Peyer's patch (tissue), 4 donors: ENCODE measurements at regions not wholly inside any gene's neighbourhood (a gene's known extent, or its start where the extent isn't known, plus 50 kb on each side); places are given as distances from the start of the nearest gene placed in this dataset.
A peak's percentile ranks its signal among the peaks of the same experiment; 100 is the strongest.

Experiments used
- DNase-seq, 3 donors: peaks; one replicate each; pipeline ENCODE4 v3.0.0-alpha.2; 2017 to 2019
- H3K27ac ChIP-seq, 4 donors: fragments of 200-600 bp; sonication (generic); one replicate each; pipeline ENCODE4 v1.5.1; 2016 to 2019
- H3K27me3 ChIP-seq, 2 donors: fragments of 200-600 bp; sonication (generic); one replicate each; pipeline ENCODE4 v1.5.1; 2019
- H3K36me3 ChIP-seq, 3 donors: fragments of 200-600 bp; sonication (generic); one replicate each; pipeline ENCODE4 v1.5.1; 2016 to 2019
- H3K4me1 ChIP-seq, 4 donors: fragments of 200-600 bp; sonication (generic); one replicate each; pipeline ENCODE4 v1.5.1; 2016 to 2019
- H3K4me3 ChIP-seq, 4 donors: fragments of 200-600 bp; sonication (generic); 1 replicate in 3 of 4; 2 replicates in 1 of 4; pipeline ENCODE4 v1.5.1; 2016 to 2019; ENCODE audit warnings: mild to moderate bottlenecking in 1 of 4
- H3K9me3 ChIP-seq, 4 donors: fragments of 200-600 bp; sonication (generic); one replicate each; pipeline ENCODE4 v1.5.1; 2016 to 2019; ENCODE audit warnings: mild to moderate bottlenecking in 1 of 4
- POLR2A ChIP-seq, 2 donors: fragments of 450-650 bp; IDR thresholded peaks; one replicate each; pipeline ENCODE4 v1.5.1; 2017; ENCODE audit warnings: antibody characterized with exemption in 2 of 2, mild to moderate bottlenecking in 2 of 2, moderate library complexity in 2 of 2
- TF ChIP-seq, protein P1 (sequence below), 6 experiments: fragments of 450-650 bp in 4 of 6; fragments of 200-600 bp in 2 of 6; sonication (generic) in 1 of 6; IDR thresholded peaks; one replicate each; pipeline ENCODE4 v1.5.1; 2017 to 2019; ENCODE audit warnings: antibody characterized with exemption in 6 of 6, mild to moderate bottlenecking in 3 of 6, moderate library complexity in 1 of 6

DNA sequence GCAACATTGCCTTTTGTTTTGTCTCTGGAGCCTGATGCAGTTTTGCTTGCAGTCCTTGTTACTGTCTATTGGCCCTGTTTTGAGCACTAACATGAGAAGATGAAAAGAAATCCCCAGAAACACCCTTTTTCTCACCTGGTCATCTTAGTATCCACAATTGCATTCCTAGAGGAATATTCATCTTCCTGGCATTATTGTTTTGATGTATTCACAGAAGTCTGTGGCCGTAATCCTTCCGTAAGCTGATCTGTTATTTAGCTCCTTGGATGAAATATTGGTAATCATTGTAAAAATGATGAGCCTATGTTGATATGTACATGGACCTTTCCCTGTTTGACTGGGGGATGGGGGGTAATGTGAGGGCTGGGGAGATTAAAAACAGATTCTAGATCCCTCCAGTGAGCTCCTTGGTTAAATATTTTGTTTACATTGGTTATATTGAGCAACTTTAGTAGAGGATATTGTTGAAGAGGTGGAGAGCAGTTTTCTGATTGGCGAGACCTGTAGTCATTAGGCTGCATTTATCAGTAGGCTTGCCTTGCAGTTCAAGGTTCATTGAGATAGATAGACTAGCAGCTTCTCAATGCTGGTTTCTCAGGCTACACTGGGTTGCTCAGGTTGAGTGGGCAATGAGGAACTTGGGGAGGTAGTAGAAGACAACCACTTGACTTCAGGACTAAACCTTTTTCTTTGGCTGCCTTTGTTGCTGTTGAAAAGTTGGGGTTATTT lies 117.5 kb downstream of the MACIR start:
- Histone ChIP-seq H3K4me3 (no peak overlapping the region), H3K27me3 (no peaks in the 10 kb centered on the region), H3K27ac (no peak overlapping the region), H3K4me1 (peaks cover 0 to 13% (median 0%) of the 10 kb centered on the region in 4 donors), H3K9me3 (no peaks in the 10 kb centered on the region), H3K36me3 (no peaks in the 10 kb centered on the region)
- no peak for DNase-seq
- no peak for TF ChIP-seq POLR2A (IDR thresholded peaks at IDR 0.05)
- TF ChIP-seq, protein P1, sequence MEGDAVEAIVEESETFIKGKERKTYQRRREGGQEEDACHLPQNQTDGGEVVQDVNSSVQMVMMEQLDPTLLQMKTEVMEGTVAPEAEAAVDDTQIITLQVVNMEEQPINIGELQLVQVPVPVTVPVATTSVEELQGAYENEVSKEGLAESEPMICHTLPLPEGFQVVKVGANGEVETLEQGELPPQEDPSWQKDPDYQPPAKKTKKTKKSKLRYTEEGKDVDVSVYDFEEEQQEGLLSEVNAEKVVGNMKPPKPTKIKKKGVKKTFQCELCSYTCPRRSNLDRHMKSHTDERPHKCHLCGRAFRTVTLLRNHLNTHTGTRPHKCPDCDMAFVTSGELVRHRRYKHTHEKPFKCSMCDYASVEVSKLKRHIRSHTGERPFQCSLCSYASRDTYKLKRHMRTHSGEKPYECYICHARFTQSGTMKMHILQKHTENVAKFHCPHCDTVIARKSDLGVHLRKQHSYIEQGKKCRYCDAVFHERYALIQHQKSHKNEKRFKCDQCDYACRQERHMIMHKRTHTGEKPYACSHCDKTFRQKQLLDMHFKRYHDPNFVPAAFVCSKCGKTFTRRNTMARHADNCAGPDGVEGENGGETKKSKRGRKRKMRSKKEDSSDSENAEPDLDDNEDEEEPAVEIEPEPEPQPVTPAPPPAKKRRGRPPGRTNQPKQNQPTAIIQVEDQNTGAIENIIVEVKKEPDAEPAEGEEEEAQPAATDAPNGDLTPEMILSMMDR (IDR thresholded peaks at IDR 0.05), result no peak

DNA sequence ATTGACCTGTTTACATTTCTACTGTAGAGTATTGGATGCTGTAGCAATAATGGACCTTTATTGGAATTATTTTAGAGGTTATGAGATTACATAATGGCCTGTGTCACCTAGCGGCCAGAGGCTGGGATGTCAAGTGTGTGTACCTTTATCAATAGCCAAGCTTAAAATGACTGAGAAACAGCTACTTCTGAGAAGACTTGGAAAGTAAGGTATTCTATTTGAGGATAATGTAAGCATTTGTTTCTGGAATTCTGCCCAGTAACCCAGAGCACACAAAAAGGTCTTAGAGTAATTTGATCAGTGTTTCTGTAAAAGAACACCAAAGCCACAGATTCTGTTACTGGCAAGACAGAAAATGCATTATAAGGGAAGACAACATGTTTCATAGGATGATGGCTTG lies 116.8 kb downstream of the MACIR start:
- DNase-seq, result no peak
- TF ChIP-seq, protein P1 (IDR thresholded peaks at IDR 0.05), result peak in 1 of 6 experiments; percentile 2
- no peak for TF ChIP-seq POLR2A (IDR thresholded peaks at IDR 0.05)
- Histone ChIP-seq H3K27ac (no peak overlapping the region), H3K4me3 (no peak overlapping the region), H3K4me1 (peaks cover 0 to 13% (median 0%) of the 10 kb centered on the region in 4 donors), H3K36me3 (no peaks in the 10 kb centered on the region), H3K9me3 (no peaks in the 10 kb centered on the region), H3K27me3 (no peaks in the 10 kb centered on the region)

DNA sequence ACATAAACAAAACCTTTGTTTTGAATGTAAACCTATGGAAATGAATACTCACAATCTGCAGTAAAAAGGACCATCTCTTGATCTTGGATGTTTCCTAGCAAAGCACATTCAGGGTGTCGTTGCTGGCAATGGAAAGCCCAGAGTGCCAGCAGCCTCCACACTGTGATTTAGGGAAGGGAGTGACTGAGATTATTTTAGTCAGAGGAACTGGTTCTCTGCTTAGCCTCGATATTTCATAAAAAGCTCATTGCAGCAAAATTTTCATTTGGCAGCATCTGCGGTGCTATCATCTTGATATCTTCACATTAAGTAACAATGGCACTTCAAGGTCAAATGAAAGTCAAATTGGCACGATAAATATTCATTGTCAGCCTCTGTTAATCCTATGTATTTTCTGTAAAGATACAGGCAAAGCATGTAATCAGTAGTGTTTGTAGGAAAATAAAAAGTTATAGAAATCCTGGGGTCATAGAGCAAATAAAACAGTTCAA lies 116.0 kb downstream of the MACIR start:
- H3K4me1 ChIP-seq, result peaks cover 0 to 13% (median 0%) of the 10 kb centered on the region in 4 donors
- DNase-seq, result no peak
- no peak overlapping the region for H3K4me3 ChIP-seq
- TF ChIP-seq POLR2A (IDR thresholded peaks at IDR 0.05), result no peak
- TF ChIP-seq, protein P1 (IDR thresholded peaks at IDR 0.05), result no peak
- H3K9me3 ChIP-seq, result no peaks in the 10 kb centered on the region
- no peaks in the 10 kb centered on the region for H3K36me3 ChIP-seq
- no peak overlapping the region for H3K27ac ChIP-seq
- no peaks in the 10 kb centered on the region for H3K27me3 ChIP-seq

DNA sequence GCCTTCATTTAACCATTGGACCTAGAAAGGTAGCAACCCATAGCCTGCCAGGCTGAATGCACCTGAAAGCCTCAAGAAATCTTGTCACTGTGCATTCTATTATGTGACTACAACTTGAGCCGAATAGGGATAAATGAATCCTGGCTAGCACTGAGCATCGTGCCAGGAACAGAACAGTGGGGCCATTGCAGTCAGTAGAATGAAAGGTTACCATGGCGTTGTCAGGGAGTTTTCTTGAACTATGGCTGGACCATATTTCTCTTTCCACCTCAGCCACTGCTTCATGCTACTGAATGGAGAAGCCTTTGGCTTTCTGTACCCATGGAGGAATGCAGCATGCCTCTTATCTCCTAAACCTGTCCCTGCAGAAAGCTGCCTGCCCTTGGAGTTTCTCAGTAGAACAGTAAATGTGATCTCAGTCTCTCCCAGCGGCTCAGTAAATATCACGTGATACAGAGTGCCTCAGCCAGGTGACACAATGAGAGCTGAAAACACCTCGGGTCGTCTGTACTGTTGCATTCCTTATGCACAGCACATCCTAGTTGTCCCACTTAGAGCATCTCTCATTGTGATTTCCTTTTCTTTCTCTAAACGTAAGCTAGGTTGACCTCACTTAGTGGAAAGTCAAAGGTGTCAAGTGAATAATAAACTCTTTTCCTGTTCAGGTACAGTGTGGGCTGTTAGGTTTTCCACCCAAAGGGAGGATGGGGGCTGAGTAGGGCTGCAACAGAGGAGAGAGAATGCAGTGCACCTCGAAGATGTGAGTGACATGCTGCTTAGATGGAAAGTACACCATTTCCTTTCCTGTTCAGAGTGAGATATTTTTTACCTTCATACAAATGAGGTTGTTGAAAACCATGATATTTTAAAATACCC lies 115.3 kb downstream of the MACIR start:
- TF ChIP-seq POLR2A (IDR thresholded peaks at IDR 0.05), result no peak
- TF ChIP-seq, protein P1 (IDR thresholded peaks at IDR 0.05), result no peak
- Histone ChIP-seq H3K27me3 (no peaks in the 10 kb centered on the region), H3K27ac (no peak overlapping the region), H3K36me3 (no peaks in the 10 kb centered on the region), H3K4me3 (no peak overlapping the region), H3K4me1 (peaks cover 0 to 13% (median 0%) of the 10 kb centered on the region in 4 donors), H3K9me3 (no peaks in the 10 kb centered on the region)
- DNase-seq, result no peak

DNA sequence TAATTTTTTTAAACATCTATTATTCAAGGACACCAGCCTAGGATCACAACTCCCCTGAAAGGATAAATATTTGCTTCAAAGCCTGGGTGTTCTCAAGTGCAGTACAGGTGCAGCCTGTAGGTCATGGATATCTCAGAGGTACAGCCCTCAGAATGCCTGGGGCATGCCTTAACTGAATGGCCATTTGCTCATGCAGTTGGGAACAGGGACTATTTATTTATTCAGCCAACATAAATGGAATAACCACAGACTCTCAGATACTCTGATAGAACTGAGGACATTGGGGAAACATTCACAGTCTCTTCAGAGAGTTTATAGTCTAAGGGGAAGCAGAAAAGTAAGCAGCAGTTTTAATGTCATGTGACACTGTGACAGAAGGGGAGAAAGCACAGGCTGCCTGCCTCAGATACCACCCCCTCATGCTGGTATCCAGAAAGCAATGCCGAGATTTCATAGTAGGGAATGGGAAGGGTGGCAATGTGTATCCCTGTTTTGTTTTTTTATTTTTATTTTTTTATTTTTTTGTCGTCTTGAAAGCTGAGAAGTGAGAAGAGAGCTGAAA lies 112.6 kb downstream of the MACIR start:
- no peaks in the 10 kb centered on the region for H3K27me3 ChIP-seq
- no peaks in the 10 kb centered on the region for H3K36me3 ChIP-seq
- no peak overlapping the region for H3K27ac ChIP-seq
- no peak overlapping the region for H3K4me3 ChIP-seq
- H3K9me3 ChIP-seq, result no peaks in the 10 kb centered on the region
- H3K4me1 ChIP-seq, result peaks cover 0 to 9% (median 0%) of the 10 kb centered on the region in 4 donors
- TF ChIP-seq, protein P1 (IDR thresholded peaks at IDR 0.05), result no peak
- TF ChIP-seq POLR2A (IDR thresholded peaks at IDR 0.05), result no peak
- DNase-seq, result no peak
